Neuronal stem cell (in vitro differentiated cells): ENCODE measurements at regions not wholly inside any gene's neighbourhood (a gene's known extent, or its start where the extent isn't known, plus 50 kb on each side); places are given as distances from the start of the nearest gene placed in this dataset.

Experiments
- DNase-seq: peaks from one replicate; pipeline ENCODE4 v3.0.0-alpha.2; 2013; ENCODE audit warnings: low spot score
- H2AFZ ChIP-seq: one replicate; pipeline ENCODE4 v1.6.1; 2013; ENCODE audit warnings: mild to moderate bottlenecking, low read length, inconsistent platforms
- H2AK5ac ChIP-seq: 2 replicates; pipeline ENCODE4 v1.6.1; 2013; ENCODE audit warnings: low read depth, mild to moderate bottlenecking, inconsistent platforms, low read length, moderate library complexity, mixed read lengths
- H2BK120ac ChIP-seq: 2 replicates; pipeline ENCODE4 v1.6.1; 2013; ENCODE audit warnings: low read depth, mild to moderate bottlenecking, inconsistent platforms, low read length, moderate library complexity, mixed read lengths
- H2BK12ac ChIP-seq: one replicate; pipeline ENCODE4 v1.6.1; 2013; ENCODE audit warnings: low read length, inconsistent platforms
- H2BK15ac ChIP-seq: 2 replicates; pipeline ENCODE4 v1.6.1; 2013; ENCODE audit warnings: mild to moderate bottlenecking, low read length, inconsistent platforms, mixed read lengths
- H2BK5ac ChIP-seq: one replicate; pipeline ENCODE4 v1.6.1; 2013; ENCODE audit warnings: inconsistent platforms, mild to moderate bottlenecking, low read length, moderate library complexity
- H3K14ac ChIP-seq: one replicate; pipeline ENCODE4 v1.6.1; 2013; ENCODE audit warnings: low read length, inconsistent platforms
- H3K18ac ChIP-seq: 2 replicates; pipeline ENCODE4 v1.6.1; 2013; ENCODE audit warnings: low read length, inconsistent platforms
- H3K23ac ChIP-seq: 2 replicates; pipeline ENCODE4 v1.6.1; 2013; ENCODE audit warnings: low read depth, mild to moderate bottlenecking, mixed read lengths, low read length, inconsistent platforms; ENCODE audit not compliant: poor library complexity
- H3K27ac ChIP-seq: replicated peaks from 3 replicates; pipeline ENCODE4 v1.5.1; 2013; ENCODE audit warnings: low read length, inconsistent platforms
- H3K27me3 ChIP-seq, 3 experiments: 2 replicates each; pipeline ENCODE4 v1.6.1; 2013; ENCODE audit warnings: low read length in 3 of 3, mild to moderate bottlenecking in 2 of 3, inconsistent platforms in 1 of 3, low read depth in 1 of 3, mixed read lengths in 1 of 3, moderate library complexity in 1 of 3; ENCODE audit not compliant: control insufficient read depth in 3 of 3, insufficient read depth in 3 of 3
- H3K36me3 ChIP-seq, 2 donors: replicated peaks in 1 of 2; 2 replicates each; pipeline ENCODE4 v1.6.1; 2013; ENCODE audit warnings: low read length in 2 of 2; ENCODE audit not compliant: control insufficient read depth in 2 of 2, insufficient read depth in 2 of 2
- H3K4ac ChIP-seq: 2 replicates; pipeline ENCODE4 v1.6.1; 2013; ENCODE audit warnings: inconsistent platforms, mild to moderate bottlenecking, low read length, moderate library complexity
- H3K4me1 ChIP-seq, 2 donors: 1 replicate in 1 of 2; 2 replicates in 1 of 2; pipeline ENCODE4 v1.6.1; 2013; ENCODE audit warnings: low read length in 2 of 2, low read depth in 1 of 2; ENCODE audit not compliant: control insufficient read depth in 2 of 2, insufficient read depth in 1 of 2
- H3K4me2 ChIP-seq: one replicate; pipeline ENCODE4 v1.6.1; 2013; ENCODE audit warnings: mild to moderate bottlenecking, low read length, inconsistent platforms; ENCODE audit not compliant: insufficient read depth, poor library complexity, severe bottlenecking
- H3K4me3 ChIP-seq, 2 donors: 2 replicates each; pipeline ENCODE4 v1.5.1; 2013; ENCODE audit warnings: low read length in 2 of 2, mild to moderate bottlenecking in 2 of 2, inconsistent platforms in 1 of 2, moderate library complexity in 1 of 2
- H3K79me1 ChIP-seq: one replicate; pipeline ENCODE4 v1.6.1; 2013; ENCODE audit warnings: low read depth, mild to moderate bottlenecking, inconsistent platforms, low read length, moderate library complexity
- H3K9ac ChIP-seq: one replicate; pipeline ENCODE4 v1.6.1; 2013; ENCODE audit warnings: mild to moderate bottlenecking, low read depth, low read length, inconsistent platforms; ENCODE audit not compliant: poor library complexity
- H3K9me3 ChIP-seq, 2 donors: replicated peaks in 1 of 2; 2 replicates each; pipeline versions ENCODE3 to v1.6.1; 2013; ENCODE audit warnings: low read length in 2 of 2, mild to moderate bottlenecking in 2 of 2, inconsistent platforms in 1 of 2, low read depth in 1 of 2, mixed read lengths in 1 of 2, moderate library complexity in 1 of 2; ENCODE audit not compliant: control insufficient read depth in 2 of 2, insufficient read depth in 1 of 2
- H4K8ac ChIP-seq: one replicate; pipeline ENCODE4 v1.6.1; 2013; ENCODE audit warnings: low read depth, mild to moderate bottlenecking, inconsistent platforms, low read length, moderate library complexity
- H4K91ac ChIP-seq: one replicate; pipeline ENCODE4 v1.6.1; 2013; ENCODE audit warnings: low read length, low read depth, mild to moderate bottlenecking, inconsistent platforms; ENCODE audit not compliant: poor library complexity
- WGBS, 2 donors: extraction: QIAGEN DNeasy Blood & Tissue Kit; methylation state at CpG; one replicate each; pipeline ENCODE4 v1.1.7; 2013; ENCODE audit warnings: missing lambda C conversion rate in 2 of 2, mixed read lengths in 1 of 2; ENCODE audit not compliant: insufficient read length in 2 of 2, insufficient replicate concordance in 1 of 2; ENCODE audit errors: extremely low coverage in 2 of 2; 5-methylcytosine and 5-hydroxymethylcytosine counted together

GRCh38 chr11:64457416-64458010 lies 98.2 kb upstream of the SLC22A11 start:
- H3K18ac ChIP-seq: no peak overlapping the region
- no peak overlapping the region for H2BK15ac ChIP-seq
- peak overlapping the region; percentile 52 for H3K23ac ChIP-seq
- H3K27me3 ChIP-seq: peaks cover 0 to 3% (median 0%) of the 10 kb centered on the region in 3 experiments
- peak overlapping the region; percentile 30 for H2BK5ac ChIP-seq
- peak overlapping the region; percentile 63 for H3K9ac ChIP-seq
- no peak for DNase-seq
- no peak overlapping the region for H4K91ac ChIP-seq
- no peaks in the 10 kb centered on the region for H3K9me3 ChIP-seq
- H3K4me2 ChIP-seq: no peak overlapping the region
- H3K4ac ChIP-seq: no peak overlapping the region
- no peak overlapping the region for H3K27ac ChIP-seq
- no peak overlapping the region for H3K4me3 ChIP-seq
- no CpG with 5 or more reads among the region's 12 CpGs for WGBS, 2 donors
- no peak overlapping the region for H2BK12ac ChIP-seq
- H3K14ac ChIP-seq: peak overlapping the region; percentile 84
- no peaks in the 10 kb centered on the region for H3K79me1 ChIP-seq
- H3K4me1 ChIP-seq: peaks cover 0 to 2% of the 10 kb centered on the region in 2 donors
- H2AK5ac ChIP-seq: peak overlapping the region; percentile 27
- H2AFZ ChIP-seq: no peak overlapping the region
- H3K36me3 ChIP-seq: no peaks in the 10 kb centered on the region
- H2BK120ac ChIP-seq: no peak overlapping the region
- H4K8ac ChIP-seq: no peak overlapping the region

GRCh38 chr11:64458997-64459396 lies 96.7 kb upstream of the SLC22A11 start:
- H3K4me3 ChIP-seq: no peak overlapping the region
- DNase-seq: no peak
- H3K4me1 ChIP-seq: peaks cover 0 to 2% of the 10 kb centered on the region in 2 donors
- no peaks in the 10 kb centered on the region for H3K9me3 ChIP-seq
- H3K9ac ChIP-seq: no peak overlapping the region
- H2BK120ac ChIP-seq: no peak overlapping the region
- H2BK5ac ChIP-seq: no peak overlapping the region
- peaks cover 0 to 3% (median 0%) of the 10 kb centered on the region in 3 experiments for H3K27me3 ChIP-seq
- no peak overlapping the region for H3K14ac ChIP-seq
- H3K23ac ChIP-seq: no peak overlapping the region
- H3K27ac ChIP-seq: no peak overlapping the region
- WGBS, 2 donors: no CpG with 5 or more reads among the region's 10 CpGs
- H4K91ac ChIP-seq: no peak overlapping the region
- H2AK5ac ChIP-seq: no peak overlapping the region
- H3K4me2 ChIP-seq: no peak overlapping the region
- H2AFZ ChIP-seq: no peak overlapping the region
- no peak overlapping the region for H2BK12ac ChIP-seq
- no peaks in the 10 kb centered on the region for H3K79me1 ChIP-seq
- no peak overlapping the region for H3K4ac ChIP-seq
- H3K18ac ChIP-seq: no peak overlapping the region
- no peak overlapping the region for H2BK15ac ChIP-seq
- no peak overlapping the region for H4K8ac ChIP-seq
- H3K36me3 ChIP-seq: no peaks in the 10 kb centered on the region

DNA sequence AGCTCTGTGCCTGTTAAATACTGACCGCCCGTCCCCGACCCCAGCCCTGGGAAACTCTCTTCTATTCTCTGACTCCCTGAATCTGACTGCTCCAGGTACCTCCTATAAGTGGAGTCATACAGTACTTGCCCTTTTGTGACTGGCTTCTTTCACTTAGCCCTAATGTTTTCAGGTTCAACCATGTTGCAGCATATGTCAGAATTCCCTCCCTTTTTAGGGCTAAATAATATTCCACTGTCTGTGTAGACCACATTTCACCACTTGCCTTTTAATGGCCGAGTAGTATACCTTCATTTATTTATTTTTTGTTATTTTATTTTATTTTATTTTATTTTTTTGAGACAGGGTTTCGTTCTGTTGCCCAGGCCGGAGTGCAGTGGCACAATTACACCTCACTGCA lies 96.1 kb upstream of the SLC22A11 start:
- H3K36me3 ChIP-seq: no peaks in the 10 kb centered on the region
- no peaks in the 10 kb centered on the region for H3K9me3 ChIP-seq
- no peak overlapping the region for H3K4me3 ChIP-seq
- no peak overlapping the region for H2AFZ ChIP-seq
- no peak overlapping the region for H3K9ac ChIP-seq
- H3K79me1 ChIP-seq: no peaks in the 10 kb centered on the region
- peaks cover 0 to 3% (median 0%) of the 10 kb centered on the region in 3 experiments for H3K27me3 ChIP-seq
- H2BK15ac ChIP-seq: no peak overlapping the region
- peaks cover 0 to 2% of the 10 kb centered on the region in 2 donors for H3K4me1 ChIP-seq
- H3K23ac ChIP-seq: no peak overlapping the region
- DNase-seq: no peak
- H2BK5ac ChIP-seq: no peak overlapping the region
- H2AK5ac ChIP-seq: no peak overlapping the region
- H3K4ac ChIP-seq: no peak overlapping the region
- H4K8ac ChIP-seq: no peak overlapping the region
- no peak overlapping the region for H3K4me2 ChIP-seq
- no peak overlapping the region for H3K27ac ChIP-seq
- H2BK12ac ChIP-seq: no peak overlapping the region
- no peak overlapping the region for H3K18ac ChIP-seq
- WGBS, 2 donors: no CpG with 5 or more reads among the region's 6 CpGs
- no peak overlapping the region for H3K14ac ChIP-seq
- H2BK120ac ChIP-seq: no peak overlapping the region
- H4K91ac ChIP-seq: no peak overlapping the region

DNA sequence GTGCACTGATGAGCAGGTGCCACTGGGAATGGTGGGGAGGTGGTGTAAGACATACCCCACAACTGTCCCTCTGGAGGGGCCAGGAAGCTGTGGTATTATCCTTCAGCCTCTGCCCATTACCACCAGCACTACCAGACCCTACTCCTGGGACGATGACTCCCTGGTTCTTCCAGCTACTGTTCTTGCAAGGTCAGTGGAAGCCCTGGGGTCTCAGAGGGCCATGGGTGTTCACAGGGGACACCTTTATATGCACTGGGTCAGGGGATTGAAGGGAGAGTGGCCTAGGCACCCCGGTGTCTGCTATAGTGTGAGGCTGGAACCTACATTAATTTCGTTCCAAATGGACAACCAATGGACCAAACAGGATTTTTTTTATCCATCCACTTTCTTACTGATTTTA lies 94.7 kb upstream of the SLC22A11 start:
- no peak overlapping the region for H3K9ac ChIP-seq
- no peak overlapping the region for H2BK120ac ChIP-seq
- no peaks in the 10 kb centered on the region for H3K79me1 ChIP-seq
- no peak for DNase-seq
- H3K27ac ChIP-seq: no peak overlapping the region
- peaks cover 0 to 3% (median 0%) of the 10 kb centered on the region in 3 experiments for H3K27me3 ChIP-seq
- H2BK12ac ChIP-seq: no peak overlapping the region
- H2BK15ac ChIP-seq: no peak overlapping the region
- H2AFZ ChIP-seq: no peak overlapping the region
- H3K14ac ChIP-seq: no peak overlapping the region
- H4K8ac ChIP-seq: no peak overlapping the region
- H3K18ac ChIP-seq: no peak overlapping the region
- no peak overlapping the region for H2BK5ac ChIP-seq
- no peaks in the 10 kb centered on the region for H3K9me3 ChIP-seq
- no peaks in the 10 kb centered on the region for H3K36me3 ChIP-seq
- no peak overlapping the region for H3K4me2 ChIP-seq
- WGBS, 2 donors: no CpG with 5 or more reads among the region's 3 CpGs
- no peak overlapping the region for H4K91ac ChIP-seq
- peaks cover 0 to 2% of the 10 kb centered on the region in 2 donors for H3K4me1 ChIP-seq
- H3K4ac ChIP-seq: no peak overlapping the region
- no peak overlapping the region for H2AK5ac ChIP-seq
- H3K4me3 ChIP-seq: no peak overlapping the region
- H3K23ac ChIP-seq: no peak overlapping the region
